HEK293T (cell line): ENCODE measurements at regions not wholly inside any gene's neighbourhood (a gene's known extent, or its start where the extent isn't known, plus 50 kb on each side); places are given as distances from the start of the nearest gene placed in this dataset.

Experiments used
- BHLHE40 ChIP-seq: fragments of 450-650 bp; IDR thresholded peaks from 2 replicates; pipeline ENCODE4 v1.6.1; 2016; ENCODE audit warnings: mild to moderate bottlenecking, moderate library complexity, borderline replicate concordance
- FOXK2 ChIP-seq: fragments of 450-650 bp; IDR thresholded peaks from 2 replicates; pipeline ENCODE4 v1.6.1; 2016; ENCODE audit warnings: mild to moderate bottlenecking
- FOXM1 ChIP-seq: fragments of 450-650 bp; IDR thresholded peaks from 2 replicates; pipeline ENCODE4 v1.6.1; 2017; ENCODE audit warnings: mild to moderate bottlenecking, borderline replicate concordance
- HDGF ChIP-seq: fragments of 450-650 bp; IDR thresholded peaks from 2 replicates; pipeline ENCODE4 v1.6.1; 2017; ENCODE audit warnings: antibody characterized with exemption, borderline replicate concordance
- NFRKB ChIP-seq: fragments of 450-650 bp; IDR thresholded peaks from 2 replicates; pipeline ENCODE4 v1.6.1; 2016; ENCODE audit warnings: mild to moderate bottlenecking, moderate library complexity
- SUZ12 ChIP-seq: fragments of 450-650 bp; IDR thresholded peaks from 2 replicates; pipeline ENCODE4 v1.6.1; 2016; ENCODE audit warnings: mild to moderate bottlenecking
- TARDBP ChIP-seq: fragments of 450-650 bp; IDR thresholded peaks from 2 replicates; pipeline ENCODE4 v1.6.1; 2016

GRCh38 chr10:131797626-131798025 is 103.2 kb upstream of the PPP2R2D start:
- TF ChIP-seq BHLHE40 (no peak), HDGF (no peak), TARDBP (no peak), NFRKB (no peak), SUZ12 (no peak), FOXK2 (no peak), FOXM1 (no peak)
